Posterior cingulate gyrus (tissue), 11 donors: ENCODE measurements at regions not wholly inside any gene's neighbourhood (a gene's known extent, or its start where the extent isn't known, plus 50 kb on each side); places are given as distances from the start of the nearest gene placed in this dataset.

Source experiments
- DNase-seq, 10 donors: peaks; one replicate each; pipeline versions ENCODE4 v3.0.0 to v3.0.0-alpha.2; 2020 to 2021; ENCODE audit warnings: mixed read lengths in 3 of 10
- intact Hi-C: fragments of 100-400 bp; cut with DNase I; formaldehyde crosslinking; loops from one replicate; pipeline ENCODE4 v1.15.1; 2023

DNA sequence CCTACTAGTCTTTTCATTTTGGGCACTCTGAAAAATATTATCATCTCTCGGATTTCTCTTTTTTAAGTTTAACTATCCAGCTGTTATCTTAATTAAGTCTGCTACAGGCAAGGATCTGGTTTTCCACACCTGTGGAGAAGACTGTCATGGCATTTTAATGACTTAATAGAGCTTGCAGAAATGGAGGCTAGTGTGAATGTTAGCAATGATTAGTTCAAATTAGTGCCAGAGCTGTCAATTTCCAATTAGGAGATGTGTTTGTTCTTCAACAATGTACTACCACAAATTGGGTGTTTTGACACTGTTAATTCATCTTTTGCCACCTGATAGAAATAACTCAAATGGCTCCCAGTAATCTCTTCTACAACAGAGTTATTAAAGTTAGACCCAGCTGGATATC is 2023.0 kb upstream of the CDH9 start:
- intact Hi-C loops, result no loop called here
- DNase-seq, result no peak

DNA sequence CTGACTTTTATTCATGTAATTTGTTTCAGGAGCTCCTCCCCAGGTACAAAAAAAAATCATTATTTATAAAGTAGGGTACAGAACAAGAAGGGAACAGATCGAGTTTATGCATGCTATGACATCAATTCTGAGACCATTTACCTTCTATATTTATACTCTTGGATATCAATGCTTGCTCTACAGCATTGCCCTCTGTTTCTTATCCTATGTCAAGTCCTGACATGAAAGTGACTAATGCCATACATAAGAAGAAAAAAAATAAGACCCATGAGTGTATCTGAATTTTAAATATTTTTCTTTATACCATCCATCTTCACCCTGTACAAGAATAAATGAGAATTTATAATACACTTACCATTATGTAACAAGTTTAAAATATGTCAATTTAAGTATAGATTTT is 2016.3 kb upstream of the CDH9 start:
- intact Hi-C loops, result no loop called here
- no peak for DNase-seq

- intact Hi-C loops, result no loop called here
- no peak for DNase-seq
Observed at GRCh38 chr5:29054282-29054681, 2015.9 kb upstream of the CDH9 start.

DNA sequence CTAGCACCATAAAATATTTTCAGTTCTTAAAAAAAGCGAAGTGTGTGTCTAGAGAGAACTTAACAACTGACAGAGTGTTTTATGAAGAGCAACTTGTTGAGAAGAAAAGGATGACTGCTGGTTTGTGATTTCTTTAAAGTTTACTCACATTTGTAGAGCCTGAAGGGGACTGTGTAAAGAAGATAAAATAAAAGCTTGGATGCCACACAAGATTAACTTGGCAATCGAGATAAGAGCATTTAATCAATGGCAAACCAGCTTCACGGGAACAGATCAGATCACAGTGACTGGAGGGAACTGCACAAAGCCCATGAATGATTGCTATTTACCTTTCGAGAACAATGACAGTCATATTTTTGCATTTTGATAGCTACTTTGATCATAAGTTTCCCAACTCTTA is 2013.1 kb upstream of the CDH9 start:
- intact Hi-C loops, result no loop called here

GRCh38 chr5:29042152-29042551 is 2003.8 kb upstream of the CDH9 start:
- intact Hi-C loops, result no loop called here
- no peak for DNase-seq

More for the DNA sequence above, 2013.1 kb upstream of the CDH9 start:
- DNase-seq, result no peak

DNA sequence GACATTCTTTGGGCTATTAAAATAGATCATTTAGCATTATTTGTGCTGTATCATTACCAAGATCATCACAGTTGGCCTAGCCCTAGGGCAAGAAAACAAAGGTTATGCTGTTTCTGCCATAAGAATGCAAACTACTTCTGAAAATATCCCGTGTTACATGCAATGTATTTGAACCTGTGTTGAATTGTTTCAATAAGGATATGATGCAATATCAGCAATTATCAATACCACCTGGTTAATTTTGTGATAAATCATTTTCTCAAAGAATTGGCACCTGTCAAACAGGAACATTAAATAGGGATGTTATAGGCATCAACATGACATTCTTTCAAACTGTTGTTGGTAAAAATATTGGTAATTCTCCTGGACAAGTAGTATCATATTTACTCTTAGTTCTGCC is 2002.0 kb upstream of the CDH9 start:
- DNase-seq, result no peak
- intact Hi-C loops, result no loop called here

- intact Hi-C loops, result no loop called here
Observed at GRCh38 chr5:29039994-29040393, 2001.6 kb upstream of the CDH9 start.

GRCh38 chr5:29037716-29038115 is 1999.3 kb upstream of the CDH9 start:
- intact Hi-C loops, result no loop called here
- no peak for DNase-seq

More at GRCh38 chr5:29039994-29040393, 2001.6 kb upstream of the CDH9 start:
- DNase-seq, result no peak

- intact Hi-C loops, result no loop called here
- DNase-seq, result no peak
Observed at GRCh38 chr5:29024052-29024451, 1985.7 kb upstream of the CDH9 start.

DNA sequence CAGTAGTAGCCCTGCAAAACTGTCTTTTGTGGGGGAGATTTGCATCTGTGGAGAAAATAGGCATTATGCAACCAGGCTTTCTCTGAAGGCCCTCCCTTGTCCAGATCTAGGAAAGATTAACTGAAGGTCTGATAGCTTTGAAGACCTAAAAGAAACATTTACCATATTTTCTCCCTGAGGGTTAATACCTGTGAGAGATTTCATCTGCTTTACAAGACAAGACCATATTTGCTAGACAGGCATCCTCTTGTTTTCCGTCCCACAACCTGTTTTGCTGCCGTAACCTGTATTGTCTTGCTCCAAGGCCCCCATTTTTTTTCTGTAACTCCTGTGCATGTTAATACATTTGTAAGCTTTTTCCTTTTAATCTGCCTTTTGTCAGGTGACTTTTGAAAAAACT is 1985.2 kb upstream of the CDH9 start:
- no peak for DNase-seq
- intact Hi-C loops, result no loop called here

DNA sequence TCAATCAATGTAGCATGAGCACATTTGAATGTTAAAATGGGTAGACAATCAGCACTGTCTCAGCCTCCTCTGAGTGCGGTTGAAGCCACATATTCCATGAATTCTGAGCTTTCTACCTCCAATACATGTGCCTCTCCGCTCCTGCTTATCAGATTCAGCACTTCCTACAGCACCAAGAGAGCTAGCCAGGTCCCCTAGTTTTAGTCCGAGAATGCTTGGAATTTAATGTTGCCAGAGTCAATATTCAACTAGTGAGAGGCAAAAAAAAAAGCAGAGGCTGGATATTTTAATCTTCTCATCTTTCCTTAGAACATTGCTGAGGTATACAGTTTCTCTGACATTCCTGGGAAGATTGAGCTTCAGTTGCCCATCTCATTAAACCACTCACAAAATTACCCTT is 1979.1 kb upstream of the CDH9 start:
- DNase-seq, result no peak
- intact Hi-C loops, result no loop called here

DNA sequence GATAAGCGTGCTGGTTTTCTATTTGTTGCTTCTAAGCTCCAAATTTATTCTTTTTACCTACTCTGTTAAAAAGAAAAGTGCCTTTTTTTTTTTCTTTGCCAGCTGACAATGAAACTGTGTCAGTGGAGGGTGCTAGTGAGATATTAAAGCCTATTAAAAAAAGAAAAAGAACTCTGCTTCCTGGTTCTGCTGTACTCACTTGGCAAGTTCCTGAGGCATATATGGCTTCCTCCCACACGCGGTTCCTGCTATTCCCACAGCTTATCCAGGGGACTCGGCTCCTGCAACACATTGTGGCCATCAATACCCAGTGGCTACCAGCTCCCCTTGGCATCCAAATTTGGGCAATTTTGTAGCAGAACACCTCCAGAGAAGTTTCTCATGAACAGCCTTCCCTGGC is 1977.7 kb upstream of the CDH9 start:
- no peak for DNase-seq
- intact Hi-C loops, result no loop called here

DNA sequence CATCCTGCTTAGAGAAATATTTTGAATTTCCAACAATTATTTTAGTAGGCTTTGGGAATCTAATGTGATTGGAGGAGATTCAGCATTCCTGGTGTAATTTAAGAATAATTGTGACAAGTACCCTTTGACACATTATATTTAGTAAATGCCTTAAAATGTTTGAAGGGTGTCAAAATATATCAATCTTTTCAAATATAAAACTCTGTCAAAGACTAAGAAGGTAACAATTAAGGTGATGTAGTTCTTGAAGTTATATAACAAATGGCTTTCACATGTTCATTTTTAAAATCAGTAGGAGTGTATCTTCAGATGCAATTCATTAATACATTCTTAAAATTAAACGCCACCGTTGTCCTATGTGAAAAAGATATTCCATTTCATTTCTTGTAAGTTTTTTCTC is 1977.1 kb upstream of the CDH9 start:
- DNase-seq, result no peak
- intact Hi-C loops, result no loop called here

DNA sequence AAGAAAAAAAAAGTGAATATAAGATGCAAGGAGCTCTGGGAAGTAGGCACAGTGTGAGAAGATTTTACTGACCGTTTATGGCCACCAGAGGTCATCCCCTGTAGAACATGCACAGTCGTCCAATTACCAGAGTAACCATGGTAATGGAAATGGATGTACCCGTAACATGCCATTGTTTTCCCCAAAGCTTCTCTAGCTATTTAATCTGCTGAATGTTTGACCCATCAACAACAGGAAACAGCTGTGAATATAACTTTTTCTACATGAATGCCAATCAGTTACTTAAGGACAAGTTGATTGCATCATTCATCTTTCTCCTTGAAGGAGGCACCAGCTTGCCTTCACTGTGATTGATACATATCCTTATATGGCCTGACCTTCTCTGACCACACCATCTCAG is 1967.0 kb upstream of the CDH9 start:
- intact Hi-C loops, result no loop called here
- no peak for DNase-seq

- no peak for DNase-seq
- intact Hi-C loops, result no loop called here
Observed at GRCh38 chr5:29002481-29002880, 1964.1 kb upstream of the CDH9 start.

DNA sequence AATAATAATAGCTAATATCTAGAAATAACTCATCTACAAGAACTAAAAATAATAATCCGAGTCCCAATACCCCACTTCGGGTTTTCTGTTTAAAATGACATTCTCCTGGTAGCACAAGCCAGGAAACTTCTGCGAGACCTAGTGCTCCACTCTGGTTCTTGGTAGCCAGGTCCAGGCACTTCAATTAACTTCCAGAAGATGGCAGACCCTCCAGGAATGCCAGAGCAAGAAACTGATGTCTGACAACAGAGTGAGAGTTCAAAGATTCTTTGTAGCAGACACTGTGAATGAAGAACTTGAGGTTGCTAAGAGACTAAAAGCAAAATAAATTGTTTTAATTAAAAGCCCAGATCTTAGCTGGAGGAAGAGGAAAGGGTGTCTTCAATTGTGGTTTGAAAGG is 1963.3 kb upstream of the CDH9 start:
- DNase-seq, result no peak
- intact Hi-C loops, result no loop called here

DNA sequence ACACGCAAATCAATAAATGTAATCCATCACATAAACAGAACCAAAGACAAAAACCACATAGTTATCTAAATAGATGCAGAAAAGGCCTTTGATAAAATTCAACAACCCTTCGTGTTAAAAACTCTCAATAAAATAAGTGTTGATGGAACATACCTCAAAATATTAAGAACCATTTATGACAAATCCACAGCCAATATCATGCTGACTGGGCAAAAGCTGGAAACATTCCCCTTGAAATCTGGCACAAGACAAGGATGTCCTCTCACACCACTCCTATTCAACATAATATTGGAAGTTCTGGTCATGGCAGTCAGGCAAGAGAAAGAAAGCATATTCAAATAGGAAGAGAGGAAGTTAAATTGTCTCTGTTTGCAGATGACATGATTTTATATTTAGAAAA is 1946.3 kb upstream of the CDH9 start:
- DNase-seq, result no peak
- intact Hi-C loops, result no loop called here

GRCh38 chr5:28975508-28975907 is 1937.1 kb upstream of the CDH9 start:
- intact Hi-C loops, result no loop called here
- no peak for DNase-seq

DNA sequence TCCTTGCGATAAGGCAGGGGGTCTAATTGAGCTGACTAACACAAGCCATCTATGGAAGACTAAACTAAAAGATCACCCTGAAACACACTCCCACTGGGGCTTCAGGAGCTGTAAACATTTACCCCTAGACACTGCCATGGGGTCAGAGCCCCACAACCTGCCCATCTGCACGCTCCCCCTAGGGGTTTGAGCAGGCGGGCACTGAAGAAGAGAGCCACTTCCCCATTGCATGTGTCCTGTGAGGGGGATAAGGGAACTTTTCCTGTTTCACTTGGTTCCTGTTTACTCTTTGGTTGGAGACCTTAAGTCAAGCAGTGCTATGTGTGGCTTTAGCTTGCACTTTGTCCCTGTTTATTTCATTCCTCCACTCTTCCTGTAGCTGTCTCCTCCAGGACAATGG is 1929.5 kb upstream of the CDH9 start:
- no peak for DNase-seq
- intact Hi-C loops, result no loop called here

- intact Hi-C loops, result no loop called here
- DNase-seq, result no peak
Observed at GRCh38 chr5:28961816-28962215, 1923.4 kb upstream of the CDH9 start.

DNA sequence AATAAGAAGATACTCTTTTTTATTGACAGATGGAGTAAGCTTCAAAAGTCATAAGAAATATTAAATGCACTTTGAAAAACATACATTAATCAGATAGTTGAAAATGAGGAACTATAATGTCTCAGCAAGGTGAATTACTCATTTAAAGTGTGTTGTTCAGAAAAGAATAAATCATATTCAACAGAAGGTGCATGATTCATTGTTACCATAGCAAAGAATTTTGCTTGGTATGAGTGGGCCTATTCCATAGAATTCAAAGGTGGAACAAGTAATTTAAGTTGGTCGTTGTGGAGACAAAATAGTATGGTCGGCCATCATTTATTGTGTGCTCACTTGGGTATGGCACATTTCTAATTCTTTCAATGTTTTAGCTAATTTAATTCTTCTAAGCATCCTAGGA is 1920.2 kb upstream of the CDH9 start:
- no peak for DNase-seq
- intact Hi-C loops, result no loop called here

GRCh38 chr5:28957450-28957849 is 1919.1 kb upstream of the CDH9 start:
- intact Hi-C loops, result no loop called here
- DNase-seq, result no peak

DNA sequence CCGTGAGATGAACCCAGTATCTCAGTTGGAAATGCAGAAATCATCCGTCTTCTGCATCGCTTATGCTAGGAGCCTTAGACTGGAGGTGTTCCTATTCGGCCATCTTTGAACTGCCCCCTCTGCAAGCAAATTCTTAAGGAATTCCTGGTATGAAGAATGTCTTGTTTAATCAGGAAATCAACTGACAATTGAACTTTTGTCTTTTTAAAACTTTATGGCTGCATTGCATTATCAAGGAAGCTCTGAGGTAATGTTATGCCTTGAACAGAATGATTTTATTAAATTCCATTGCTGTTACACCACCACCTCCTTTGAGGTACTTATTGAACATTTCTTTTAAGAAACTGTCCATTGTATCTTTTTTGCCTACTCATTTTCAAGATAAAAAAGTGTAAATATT is 1915.7 kb upstream of the CDH9 start:
- intact Hi-C loops, result no loop called here
- DNase-seq, result no peak

DNA sequence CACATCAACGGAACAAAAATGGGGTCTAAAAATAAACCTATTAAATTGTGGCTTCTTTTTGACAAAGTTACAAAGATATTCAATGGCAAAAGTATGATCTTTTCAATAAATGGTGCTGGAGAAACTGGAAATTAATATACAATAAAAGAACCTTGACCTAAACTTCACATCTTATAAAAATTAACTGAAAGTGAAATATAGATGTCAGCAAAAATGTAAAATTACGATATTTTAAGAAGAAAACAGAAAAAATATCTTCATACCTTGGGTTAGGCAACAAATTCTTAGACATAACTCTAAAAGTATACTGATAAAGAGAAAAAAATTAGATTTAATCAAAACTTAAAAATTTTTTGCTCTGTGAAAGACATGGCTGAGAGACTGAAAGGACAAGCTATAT is 1909.5 kb upstream of the CDH9 start:
- DNase-seq, result no peak
- intact Hi-C loops, result no loop called here
